SK-N-SH (cell line): ENCODE measurements at regions not wholly inside any gene's neighbourhood (a gene's known extent, or its start where the extent isn't known, plus 50 kb on each side); places are given as distances from the start of the nearest gene placed in this dataset.

Experiments
- CTCF ChIA-PET: fragments of 300-600, 350-600 bp; formaldehyde crosslinking; extraction: SDS; loops from one replicate; lab custom pipeline; 2021; lab: Yijun Ruan, JAX
- POLR2A ChIA-PET: fragments of 350-600 bp; sonication (Branson Sonifier 250); formaldehyde crosslinking; extraction: SDS; loops from one replicate; lab custom pipeline; 2020; ENCODE audit warnings: antibody characterized with exemption, inconsistent platforms; lab: Yijun Ruan, JAX
- DNase-seq: peaks from one replicate; pipeline ENCODE4 v3.0.0; 2012
- H2AFZ ChIP-seq: fragments of 200-600 bp; sonication (generic); 2 replicates; pipeline ENCODE4 v1.8.1; 2016; ENCODE audit warnings: antibody characterized with exemption, mild to moderate bottlenecking, low read depth
- H3F3A ChIP-seq: fragments of 200-600 bp; sonication (generic); replicated peaks from 2 replicates; pipeline ENCODE3; 2016; ENCODE audit warnings: antibody characterized with exemption, mild to moderate bottlenecking; ENCODE audit not compliant: insufficient read depth
- H3K27ac ChIP-seq, 2 experiments: fragments of 200-500 bp in 1 of 2; fragments of 200-600 bp in 1 of 2; sonication (Bioruptor generic) in 1 of 2; sonication (generic), shearing (Covaris generic) in 1 of 2; 2 replicates each; pipeline versions ENCODE4 v1.5.1 to v1.6.1; 2014 to 2016; ENCODE audit warnings: low read depth in 2 of 2, inconsistent platforms in 1 of 2, low read length in 1 of 2, mild to moderate bottlenecking in 1 of 2, mixed read lengths in 1 of 2
- H3K27me3 ChIP-seq: fragments of 200-600 bp; sonication (generic), shearing (Covaris generic); 2 replicates; pipeline ENCODE4 v1.6.1; 2016; ENCODE audit warnings: mixed run types; ENCODE audit not compliant: insufficient read depth
- H3K36me3 ChIP-seq, 2 experiments: fragments of 200-500 bp in 1 of 2; fragments of 200-600 bp in 1 of 2; sonication (Bioruptor generic) in 1 of 2; sonication (generic) in 1 of 2; replicated peaks in 1 of 2; 2 replicates each; pipeline versions ENCODE3 to v1.5.1; 2014 to 2016; ENCODE audit warnings: low read length in 1 of 2, mild to moderate bottlenecking in 1 of 2; ENCODE audit not compliant: insufficient read depth in 2 of 2, control insufficient read depth in 1 of 2
- H3K4me1 ChIP-seq, 2 experiments: fragments of 200-500 bp in 1 of 2; fragments of 200-600 bp in 1 of 2; sonication (Bioruptor generic) in 1 of 2; sonication (generic), shearing (Covaris generic) in 1 of 2; 2 replicates each; pipeline versions ENCODE4 v1.5.1 to v1.6.1; 2014 to 2016; ENCODE audit warnings: low read depth in 1 of 2, low read length in 1 of 2, mixed run types in 1 of 2; ENCODE audit not compliant: insufficient read depth in 2 of 2, control insufficient read depth in 1 of 2
- H3K4me2 ChIP-seq: fragments of 200-600 bp; sonication (generic), shearing (Covaris generic); 2 replicates; pipeline ENCODE4 v1.6.1; 2017; ENCODE audit warnings: mixed run types
- H3K4me3 ChIP-seq, 2 experiments: fragments of 200-500 bp in 1 of 2; fragments of 200-600 bp in 1 of 2; sonication (Bioruptor generic) in 1 of 2; sonication (generic), shearing (Covaris generic) in 1 of 2; 2 replicates each; pipeline versions ENCODE4 v1.5.1 to v1.8.1; 2014 to 2016; ENCODE audit warnings: low read depth in 2 of 2, inconsistent platforms in 1 of 2, low read length in 1 of 2, mild to moderate bottlenecking in 1 of 2, mixed read lengths in 1 of 2, moderate library complexity in 1 of 2
- H3K79me2 ChIP-seq: fragments of 200-600 bp; sonication (generic); 2 replicates; pipeline ENCODE4 v1.8.1; 2017; ENCODE audit warnings: mild to moderate bottlenecking; ENCODE audit not compliant: insufficient read depth
- H3K9ac ChIP-seq: fragments of 200-600 bp; sonication (generic); 2 replicates; pipeline ENCODE4 v1.6.1; 2017; ENCODE audit warnings: mixed run types
- H3K9me2 ChIP-seq: fragments of 200-600 bp; sonication (generic); 2 replicates; pipeline ENCODE4 v1.6.1; 2017; ENCODE audit warnings: mixed run types
- H3K9me3 ChIP-seq: fragments of 200-600 bp; sonication (generic); 2 replicates; pipeline ENCODE4 v1.6.1; 2017; ENCODE audit warnings: mixed run types, mild to moderate bottlenecking, moderate library complexity
- H4K20me1 ChIP-seq: fragments of 200-600 bp; sonication (generic); 2 replicates; pipeline ENCODE4 v1.6.1; 2017; ENCODE audit warnings: mild to moderate bottlenecking, mixed run types; ENCODE audit not compliant: insufficient read depth
- CHD2 ChIP-seq: fragments of 150-350 bp; IDR thresholded peaks from 2 replicates; pipeline ENCODE4 v1.6.1; 2018; ENCODE audit warnings: low read length; ENCODE audit not compliant: partially characterized antibody
- CTCF ChIP-seq: fragments of 200-600 bp; sonication (generic); IDR thresholded peaks from 2 replicates; pipeline ENCODE4 v1.6.1; 2017; ENCODE audit warnings: antibody characterized with exemption, mild to moderate bottlenecking, moderate library complexity
- FOSL2 ChIP-seq: IDR thresholded peaks from 2 replicates; pipeline ENCODE4 v1.4.0; 2012; ENCODE audit warnings: low read depth, mild to moderate bottlenecking, moderate library complexity, borderline replicate concordance
- FOXM1 ChIP-seq: IDR thresholded peaks from 2 replicates; pipeline ENCODE4 v1.4.0; 2012; ENCODE audit warnings: low read depth, mild to moderate bottlenecking
- GABPA ChIP-seq: IDR thresholded peaks from 2 replicates; pipeline ENCODE4 v1.4.0; 2012; ENCODE audit warnings: low read depth, mild to moderate bottlenecking
- GATA2 ChIP-seq: sonication (generic); formaldehyde crosslinking; IDR thresholded peaks from 2 replicates; pipeline ENCODE4 v1.5.0; 2020; ENCODE audit warnings: mild to moderate bottlenecking, missing genetic modification reagents
- MAX ChIP-seq: IDR thresholded peaks from 2 replicates; pipeline ENCODE4 v1.4.0; 2012; ENCODE audit warnings: low read depth
- MEF2A ChIP-seq: IDR thresholded peaks from 2 replicates; pipeline ENCODE4 v1.4.0; 2012; ENCODE audit warnings: low read depth, borderline replicate concordance
- MXI1 ChIP-seq: IDR thresholded peaks from 2 replicates; pipeline ENCODE4 v1.6.1; 2012; ENCODE audit warnings: mild to moderate bottlenecking, low read depth, low read length, improper control_type of control experiment
- NFIC ChIP-seq: IDR thresholded peaks from 2 replicates; pipeline ENCODE4 v1.4.0; 2012; ENCODE audit warnings: borderline replicate concordance
- NRF1 ChIP-seq: IDR thresholded peaks from 2 replicates; pipeline ENCODE4 v1.6.1; 2012; ENCODE audit warnings: low read depth, mild to moderate bottlenecking, low read length
- RAD21 ChIP-seq: IDR thresholded peaks from 2 replicates; pipeline ENCODE4 v1.6.1; 2012; ENCODE audit warnings: mild to moderate bottlenecking, low read length
- SIN3A ChIP-seq: IDR thresholded peaks from 2 replicates; pipeline ENCODE4 v1.6.1; 2012; ENCODE audit warnings: low read depth, mild to moderate bottlenecking, low read length, moderate library complexity, borderline replicate concordance
- TAF1 ChIP-seq: IDR thresholded peaks from 2 replicates; pipeline ENCODE4 v1.6.1; 2012; ENCODE audit warnings: low read depth, mild to moderate bottlenecking, low read length, moderate library complexity, borderline replicate concordance
- TEAD4 ChIP-seq: IDR thresholded peaks from 2 replicates; pipeline ENCODE4 v1.4.0; 2012; ENCODE audit warnings: mild to moderate bottlenecking, borderline replicate concordance; ENCODE audit not compliant: insufficient read depth
- ZBTB33 ChIP-seq: IDR thresholded peaks from 2 replicates; pipeline ENCODE4 v1.4.0; 2012; ENCODE audit warnings: low read depth, borderline replicate concordance
- WGBS: methylation state at CpG from one replicate; pipeline ENCODE4 v1.1.6; 2017; ENCODE audit warnings: low lambda C conversion rate; 5-methylcytosine and 5-hydroxymethylcytosine counted together
- TF ChIP-seq, protein P1 (sequence below): IDR thresholded peaks from 2 replicates; pipeline ENCODE4 v1.4.0; 2012; ENCODE audit warnings: low read depth, borderline replicate concordance

DNA sequence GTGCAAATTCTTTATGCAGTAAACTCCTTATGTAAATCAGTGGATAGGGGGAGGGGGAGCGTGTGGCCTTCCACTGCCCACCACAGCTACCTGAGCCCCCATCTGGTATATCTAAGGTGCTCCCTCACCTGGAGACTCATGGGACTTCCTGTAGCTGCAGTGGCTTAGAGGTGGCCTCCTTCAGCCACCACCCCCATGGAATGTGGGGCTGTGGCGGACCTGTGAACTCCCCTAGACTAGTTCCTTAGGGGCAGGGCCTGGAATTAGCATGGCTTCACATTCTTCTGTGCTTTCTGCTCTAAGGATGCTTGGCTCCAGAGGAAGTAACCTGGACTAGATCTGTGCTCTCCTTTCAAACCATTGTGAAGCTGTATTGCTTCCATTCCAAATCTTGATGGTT, 550.5 kb upstream of the COBL start:
- WGBS, result 0% methylated on average over 1 of the region's 2 CpGs
- no peaks in the 10 kb centered on the region for H3K27me3 ChIP-seq
- no peaks in the 10 kb centered on the region for H3K79me2 ChIP-seq
- H3K36me3 ChIP-seq, result no peaks in the 10 kb centered on the region
- H3K9ac ChIP-seq, result no peak overlapping the region
- DNase-seq, result no peak
- H3F3A ChIP-seq, result no peaks in the 10 kb centered on the region
- CTCF ChIA-PET, result interaction anchor here (0.9 kb wide), 1 partner anchor 437 kb away, joined by 3 read pairs; no protein-coding TSS in a partner anchor
- no peak overlapping the region for H2AFZ ChIP-seq
- TF ChIP-seq, protein P1, sequence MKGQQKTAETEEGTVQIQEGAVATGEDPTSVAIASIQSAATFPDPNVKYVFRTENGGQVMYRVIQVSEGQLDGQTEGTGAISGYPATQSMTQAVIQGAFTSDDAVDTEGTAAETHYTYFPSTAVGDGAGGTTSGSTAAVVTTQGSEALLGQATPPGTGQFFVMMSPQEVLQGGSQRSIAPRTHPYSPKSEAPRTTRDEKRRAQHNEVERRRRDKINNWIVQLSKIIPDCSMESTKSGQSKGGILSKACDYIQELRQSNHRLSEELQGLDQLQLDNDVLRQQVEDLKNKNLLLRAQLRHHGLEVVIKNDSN, result no peak
- TF ChIP-seq MAX (no peak), ZBTB33 (no peak), CTCF (no peak), RAD21 (no peak), TAF1 (no peak), SIN3A (no peak), CHD2 (no peak), MXI1 (no peak), MEF2A (no peak), NFIC (no peak)
- TF ChIP-seq, all 33 proteins: peak for 0
- no peak overlapping the region for H3K4me2 ChIP-seq
- peaks cover 3% of the 10 kb centered on the region for H3K9me3 ChIP-seq
- POLR2A ChIA-PET, result no interaction called here
- no peak overlapping the region for H3K27ac ChIP-seq
- no peaks in the 10 kb centered on the region for H3K4me1 ChIP-seq
- H3K9me2 ChIP-seq, result 0 out of 2 replicates have a peak, but pooled peaks cover 8% of the 10 kb centered on the region
- no peak overlapping the region for H3K4me3 ChIP-seq
- no peaks in the 10 kb centered on the region for H4K20me1 ChIP-seq

DNA sequence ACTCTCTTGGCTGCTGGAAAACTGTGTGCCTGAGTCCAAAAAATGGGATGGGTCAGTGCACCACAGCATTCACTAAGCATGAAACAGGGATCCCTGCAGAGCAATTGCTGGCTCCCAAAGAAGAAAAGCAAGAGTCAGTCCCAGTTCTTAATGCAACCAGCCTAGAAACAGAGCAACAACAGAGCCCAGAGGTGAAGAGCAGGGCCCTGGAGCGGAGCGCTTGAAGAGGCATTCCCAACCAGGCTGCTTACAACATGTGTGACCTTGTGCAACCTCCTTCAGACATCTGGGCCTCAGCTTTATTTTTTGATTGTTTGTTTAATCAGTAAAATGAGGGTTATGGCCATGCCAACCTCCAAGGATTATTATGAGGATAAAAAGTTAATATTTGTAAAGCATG, 543.7 kb upstream of the COBL start:
- H3K27me3 ChIP-seq, result no peaks in the 10 kb centered on the region
- ChIA-PET CTCF (no interaction called here), POLR2A (no interaction called here)
- no peak overlapping the region for H3K4me2 ChIP-seq
- no peaks in the 10 kb centered on the region for H3K4me1 ChIP-seq
- no peaks in the 10 kb centered on the region for H3F3A ChIP-seq
- no peak overlapping the region for H3K27ac ChIP-seq
- H3K9me2 ChIP-seq, result 0 out of 2 replicates have a peak, but pooled peaks cover 5% of the 10 kb centered on the region
- H3K4me3 ChIP-seq, result no peak overlapping the region
- WGBS, result 62% methylated on average over 2 of the region's 2 CpGs
- no peak overlapping the region for H2AFZ ChIP-seq
- H3K36me3 ChIP-seq, result no peaks in the 10 kb centered on the region
- no peak for DNase-seq
- H4K20me1 ChIP-seq, result no peaks in the 10 kb centered on the region
- peaks cover 3% of the 10 kb centered on the region for H3K9me3 ChIP-seq
- TF ChIP-seq FOSL2 (no peak), GATA2 (CRISPR knock-in tag) (no peak), NFIC (no peak), FOXM1 (no peak), NRF1 (no peak), MEF2A (no peak), GABPA (no peak), TEAD4 (no peak)
- H3K9ac ChIP-seq, result no peak overlapping the region
- no peaks in the 10 kb centered on the region for H3K79me2 ChIP-seq
